GM21367 (cell line): ENCODE measurements at regions not wholly inside any gene's neighbourhood (a gene's known extent, or its start where the extent isn't known, plus 50 kb on each side); places are given as distances from the start of the nearest gene placed in this dataset.
"Not testable (repeated sequence)": the region's sequence is repeated elsewhere in the genome, so short reads cannot be mapped to it uniquely, and the experiment has no call there.

Experiments
- ATAC-seq: cut with Tn5 transposase; IDR thresholded peaks from one replicate; pipeline ENCODE4 v1.9.1; 2021; ENCODE audit not compliant: unreplicated experiment

DNA sequence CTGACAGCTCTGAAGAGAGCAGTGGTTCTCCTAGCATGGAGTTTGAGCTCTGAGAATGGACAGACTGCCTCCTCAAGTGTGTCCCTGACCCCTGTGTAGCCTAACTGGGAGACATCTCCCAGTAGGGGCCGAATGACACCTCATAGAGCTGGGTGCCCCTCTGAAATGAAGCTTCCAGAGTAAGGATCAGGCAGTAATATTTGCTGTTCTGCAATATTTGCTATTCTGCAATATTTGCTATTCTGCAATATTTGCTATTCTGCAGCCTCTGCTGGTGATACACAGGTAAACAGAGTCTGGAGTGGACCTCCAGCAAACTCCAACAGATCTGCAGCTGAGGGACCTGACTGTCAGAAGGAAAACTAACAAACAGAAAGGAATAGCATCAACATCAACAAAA lies 105.5 kb downstream of the BUD13 start:
- not testable (repeated sequence) for ATAC-seq

DNA sequence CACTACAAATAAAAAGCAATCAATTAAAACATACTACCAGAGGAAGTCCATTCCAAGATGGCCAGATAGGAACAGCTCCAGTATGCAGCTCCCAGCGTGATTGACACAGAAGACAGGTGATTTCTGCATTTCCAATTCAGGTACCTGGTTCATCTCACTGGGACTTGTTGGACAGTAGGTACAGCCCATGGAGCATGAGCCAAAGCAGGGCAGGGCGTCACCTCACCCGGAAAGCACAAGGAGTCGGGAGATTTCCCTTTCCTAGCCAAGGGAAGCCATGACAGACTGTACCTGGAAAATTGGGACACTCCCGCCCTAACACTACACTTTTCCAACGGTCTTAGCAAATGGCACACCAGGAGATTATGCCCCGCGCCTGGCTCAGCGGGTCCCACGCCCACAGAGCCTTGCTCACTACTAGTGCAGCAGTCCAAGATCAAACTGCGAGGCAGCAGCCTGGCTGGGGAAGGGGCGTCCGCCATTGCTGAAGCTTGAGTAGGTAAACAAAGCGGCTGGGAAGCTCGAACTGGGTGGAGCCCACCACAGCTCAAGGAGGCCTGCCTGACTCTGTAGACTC lies 106.0 kb downstream of the BUD13 start:
- not testable (repeated sequence) for ATAC-seq

DNA sequence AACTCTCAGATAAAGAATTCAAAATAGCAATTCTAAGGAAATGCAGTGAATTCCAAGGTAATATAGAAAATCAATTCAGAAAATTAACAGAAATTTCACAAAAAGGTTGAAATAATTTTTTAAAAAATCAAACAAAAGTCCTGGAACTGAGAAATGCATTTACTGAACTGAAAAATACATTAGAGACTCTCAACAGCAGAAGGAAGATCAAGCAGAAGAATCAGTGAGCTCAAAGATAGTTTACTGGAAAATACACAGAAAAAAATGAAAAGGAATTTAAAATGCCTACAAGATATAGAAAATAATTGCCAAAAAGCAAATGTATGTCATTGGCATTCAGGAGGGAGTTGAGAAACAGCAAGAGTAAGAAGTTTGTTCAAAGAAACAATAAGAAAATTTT lies 107.3 kb downstream of the BUD13 start:
- no peak for ATAC-seq

DNA sequence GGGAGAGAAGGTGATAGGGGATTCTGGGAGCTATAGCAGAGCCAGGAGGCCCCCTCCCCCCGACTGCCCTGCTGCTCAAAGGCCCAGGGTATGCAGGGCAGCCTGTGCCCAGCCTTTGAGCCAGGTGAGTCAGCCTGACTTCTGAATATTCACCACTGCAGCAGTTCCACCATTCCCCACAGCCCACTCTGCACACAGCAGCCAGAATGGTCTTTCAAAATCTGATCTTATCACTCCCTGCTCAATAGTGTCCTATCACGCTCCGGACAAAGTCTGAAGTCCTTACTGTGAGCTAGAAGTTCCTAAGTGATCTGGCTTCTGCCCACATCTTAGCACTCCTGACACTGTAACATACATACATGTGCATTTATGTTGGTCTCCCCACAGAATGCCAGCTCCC lies 111.7 kb downstream of the BUD13 start:
- no peak for ATAC-seq

DNA sequence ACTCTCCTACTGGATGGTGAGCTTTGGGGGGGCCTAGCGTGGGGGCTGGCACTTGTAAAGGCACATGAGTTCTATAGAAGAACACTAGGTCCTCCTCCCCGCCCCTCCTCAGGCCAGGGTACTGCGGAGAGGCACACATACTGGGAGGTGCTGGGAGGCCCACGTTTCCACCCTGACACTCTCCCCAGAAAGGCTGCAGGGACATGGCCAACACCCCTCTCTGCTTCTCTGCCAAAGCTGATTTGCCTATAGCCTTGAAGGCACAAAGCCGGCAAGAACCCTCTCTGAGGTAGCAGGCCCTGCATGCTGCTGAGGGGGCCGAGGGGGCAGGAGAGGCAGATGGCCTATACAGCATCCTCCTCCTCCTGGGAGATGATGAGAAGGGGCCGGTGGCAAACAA lies 112.8 kb downstream of the BUD13 start:
- no peak for ATAC-seq

DNA sequence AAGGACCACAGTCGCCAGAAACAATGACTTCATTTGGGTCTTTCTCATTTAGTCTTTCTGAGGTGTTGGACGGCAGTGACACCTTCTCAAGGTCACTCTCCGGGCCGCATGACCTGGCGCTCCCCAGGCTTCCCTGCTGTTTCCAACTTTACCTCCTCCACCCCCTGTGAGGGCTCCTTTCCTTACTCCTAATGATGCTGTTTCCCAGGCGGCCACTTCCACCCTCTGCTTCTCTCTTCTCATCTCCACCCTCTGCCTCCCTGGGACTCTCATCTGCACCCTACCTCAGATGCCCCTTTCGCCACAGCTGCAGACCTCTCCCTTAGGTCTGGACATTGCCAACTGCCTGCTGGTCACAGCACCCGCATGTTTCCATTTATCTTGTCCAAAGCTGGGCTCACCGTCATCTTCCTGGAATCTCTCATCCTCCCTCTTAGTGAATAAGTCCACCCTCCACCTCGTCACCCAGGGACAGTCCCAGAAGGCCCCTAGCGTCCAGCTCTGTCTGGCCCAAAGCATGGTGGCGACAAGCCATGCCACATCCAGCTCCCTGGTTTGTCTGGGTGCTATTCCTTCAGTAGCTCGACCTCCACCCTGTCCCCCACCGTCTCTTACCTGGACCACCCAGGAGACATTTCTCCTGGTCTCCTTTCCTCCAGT lies 113.8 kb downstream of the BUD13 start:
- no peak for ATAC-seq

DNA sequence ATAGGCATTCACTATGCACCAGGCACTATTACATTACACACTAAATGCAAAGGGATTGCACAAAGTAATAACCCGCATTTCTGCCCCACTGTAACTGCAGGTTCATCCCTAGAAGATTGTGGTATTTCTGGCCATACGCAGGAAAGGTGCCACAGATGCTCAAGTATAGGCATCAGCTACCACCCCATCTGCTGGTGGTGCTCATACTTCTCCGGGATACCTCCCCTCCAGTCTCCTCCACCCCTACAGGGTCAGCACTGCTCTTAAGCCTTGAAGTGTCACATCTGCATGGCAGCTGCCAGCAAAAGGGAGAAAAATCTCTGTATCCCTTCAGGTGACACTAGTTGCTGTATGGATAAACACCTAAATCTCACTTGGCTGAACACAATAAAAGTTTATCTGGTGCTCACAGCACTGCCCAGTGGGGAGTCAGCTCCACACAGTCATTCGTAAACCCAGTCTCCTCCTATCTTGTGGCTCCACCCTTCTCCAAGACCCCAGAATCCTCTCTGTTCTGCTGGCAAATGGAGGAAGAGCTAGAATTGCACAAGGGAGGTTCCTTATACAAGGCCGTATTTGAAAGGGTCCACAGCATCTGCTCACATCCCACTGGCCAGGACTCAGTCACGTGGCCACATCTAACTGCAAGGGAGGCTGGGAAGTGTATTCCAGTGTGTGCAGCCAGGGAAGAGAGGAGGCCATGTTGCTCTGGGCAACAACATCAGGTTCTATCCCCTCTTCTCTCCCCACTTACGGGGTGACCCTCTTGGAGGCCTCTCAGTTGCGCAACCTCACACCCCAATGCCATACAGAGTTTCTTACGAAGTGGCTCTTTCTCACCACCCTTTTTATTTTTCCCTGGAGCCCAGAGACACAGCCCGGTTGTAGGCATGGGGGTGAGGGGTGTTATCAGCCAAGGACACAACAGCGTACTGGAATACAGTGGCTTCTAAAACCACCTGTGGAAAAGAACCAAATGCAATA lies 114.7 kb downstream of the BUD13 start:
- no peak for ATAC-seq

DNA sequence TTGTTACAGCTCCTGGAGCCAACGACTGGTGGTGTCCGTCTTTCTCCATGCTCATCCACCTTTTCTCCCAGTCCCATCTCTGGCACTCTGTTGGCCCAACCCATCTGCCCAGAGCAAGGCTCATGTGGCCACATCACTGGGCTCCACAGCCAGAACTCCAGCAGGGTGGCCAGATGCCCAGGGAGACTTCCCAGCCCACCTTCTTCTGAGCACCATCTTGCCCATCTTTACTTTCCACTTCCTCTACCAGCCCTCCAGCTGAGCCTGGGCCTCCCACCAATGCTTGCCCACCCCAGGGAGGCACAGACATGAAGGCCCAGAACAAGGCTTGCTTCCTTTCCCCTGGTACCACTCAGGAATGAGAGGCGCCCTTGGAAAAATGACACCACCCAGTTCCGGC lies 116.8 kb downstream of the BUD13 start:
- no peak for ATAC-seq

DNA sequence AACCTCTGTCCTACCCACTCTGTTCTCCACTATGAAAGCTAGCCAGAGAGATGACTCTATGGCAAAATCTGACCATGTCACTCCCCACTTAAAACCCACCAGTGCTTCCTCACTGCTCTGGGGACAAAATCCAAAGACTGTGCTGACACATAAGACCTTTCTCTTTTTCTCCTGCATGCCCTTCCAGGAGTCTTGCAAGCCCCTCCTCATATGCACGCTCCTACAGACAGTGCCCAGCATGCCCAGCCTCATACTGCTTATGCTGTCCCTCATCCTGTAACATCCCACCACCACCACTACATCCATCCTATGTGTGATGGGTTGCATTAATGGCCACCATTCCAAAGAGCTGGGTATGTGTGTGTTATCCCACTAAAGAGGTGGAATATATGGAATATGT lies 118.3 kb downstream of the BUD13 start:
- no peak for ATAC-seq

DNA sequence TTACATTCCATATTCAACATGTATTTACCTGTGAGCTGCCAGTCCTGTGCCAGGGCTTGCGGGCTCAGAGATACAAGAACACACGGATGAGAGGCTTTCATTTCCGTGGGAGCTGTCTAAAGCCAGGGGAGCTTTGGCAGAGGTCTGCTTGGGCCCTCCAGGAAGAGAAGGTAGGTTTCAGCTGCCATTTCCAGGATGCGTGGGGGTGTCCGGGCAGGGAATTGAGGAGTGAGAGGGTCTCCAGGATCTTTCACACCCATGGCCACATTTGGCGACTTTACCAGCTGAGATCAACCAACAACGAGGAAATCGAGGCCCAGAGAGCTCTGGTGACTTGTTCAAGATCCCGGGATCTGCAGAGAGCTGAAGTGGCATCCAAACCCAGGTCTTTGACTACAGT lies 119.6 kb downstream of the BUD13 start:
- no peak for ATAC-seq

DNA sequence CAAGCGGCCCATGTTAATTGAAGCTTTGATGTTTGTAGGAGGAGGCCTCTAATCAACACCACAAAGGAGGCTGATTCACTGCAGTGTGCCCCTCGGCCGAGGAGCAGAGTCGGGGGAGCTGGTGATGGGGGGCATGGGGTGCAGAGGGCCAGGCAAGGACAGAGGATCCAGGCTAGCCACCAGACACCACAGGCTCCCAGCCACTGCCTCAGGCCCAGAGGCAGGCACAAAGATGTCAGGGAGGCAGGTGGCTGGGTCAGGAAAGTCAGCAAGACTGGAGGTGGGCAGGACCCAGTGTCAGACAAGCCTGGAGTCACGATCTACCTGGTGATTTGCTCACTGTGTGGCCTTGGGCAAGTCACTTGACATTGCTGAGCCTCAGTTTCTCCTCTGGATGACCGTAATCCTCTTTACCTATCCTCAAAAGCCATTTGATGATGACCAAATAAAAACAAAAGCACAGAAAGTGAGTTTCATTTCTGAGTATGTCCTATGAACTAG lies 121.0 kb downstream of the BUD13 start:
- ATAC-seq: no peak

DNA sequence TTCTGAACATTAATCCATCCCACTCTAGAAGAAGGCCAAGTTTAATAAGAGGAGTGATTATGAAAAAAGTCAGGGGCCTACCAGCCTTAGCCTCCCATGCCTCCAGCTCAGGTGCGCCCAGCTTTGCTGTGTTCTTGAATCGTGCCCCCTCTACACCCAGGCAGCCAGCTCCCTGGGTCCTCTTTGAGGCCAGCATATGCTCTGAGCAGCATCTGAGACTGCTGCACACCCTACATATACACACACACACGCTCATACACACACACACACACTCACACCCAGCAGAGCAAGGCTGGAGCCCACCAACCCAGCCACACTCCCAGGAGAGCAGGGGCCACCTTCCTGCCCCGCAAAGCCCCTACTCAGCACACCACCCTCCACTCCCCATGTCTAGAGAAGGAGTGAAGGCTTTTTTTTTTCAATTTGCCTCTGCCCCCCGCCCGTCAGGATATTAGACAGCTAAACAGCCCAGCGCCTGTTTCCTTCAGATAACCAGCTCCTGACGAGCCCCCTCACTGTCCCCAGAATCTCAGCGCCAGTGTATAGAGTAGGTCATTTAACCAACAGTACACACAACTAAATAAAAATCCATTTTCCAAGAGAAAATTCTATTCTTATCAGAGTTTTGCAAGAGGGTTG lies 121.6 kb downstream of the BUD13 start:
- no peak for ATAC-seq

DNA sequence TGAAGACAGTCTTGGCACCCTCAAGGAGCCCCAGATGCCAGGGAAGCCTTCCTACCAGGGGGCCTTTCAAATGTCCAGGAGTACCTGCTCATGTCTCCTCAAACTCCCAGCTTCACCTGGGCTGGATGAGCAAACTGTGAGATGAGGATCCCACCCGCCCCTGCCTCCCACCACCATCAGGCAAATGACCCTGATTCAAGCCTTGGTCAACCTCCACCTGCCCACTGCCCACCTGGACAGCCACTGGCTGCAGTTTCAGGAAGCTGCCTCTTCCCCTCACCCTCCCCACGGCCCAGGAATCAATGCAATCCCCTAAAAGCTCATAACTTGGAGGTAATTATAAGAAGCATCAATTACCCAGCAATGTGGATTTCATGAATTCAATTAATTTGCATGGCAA lies 122.7 kb downstream of the BUD13 start:
- no peak for ATAC-seq

DNA sequence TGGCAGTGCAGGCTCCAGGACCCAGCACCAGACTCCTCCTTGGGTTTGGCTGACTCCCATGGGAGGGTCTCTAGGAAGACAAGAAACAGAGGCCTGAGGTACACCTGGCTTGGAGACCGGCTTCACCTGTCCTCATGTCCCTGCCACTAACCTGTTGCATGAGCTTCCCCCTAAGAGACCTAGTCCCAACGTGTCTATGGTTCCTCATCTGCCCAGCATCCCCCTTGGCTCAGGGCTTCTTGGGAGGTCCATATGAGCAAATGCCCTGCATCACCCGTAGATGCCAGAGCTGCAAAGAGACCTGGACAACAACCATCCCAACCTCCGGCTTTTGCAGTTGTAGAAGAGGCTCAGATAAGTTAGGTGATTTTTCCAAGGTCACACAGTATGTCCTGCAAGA lies 123.5 kb downstream of the BUD13 start:
- no peak for ATAC-seq

DNA sequence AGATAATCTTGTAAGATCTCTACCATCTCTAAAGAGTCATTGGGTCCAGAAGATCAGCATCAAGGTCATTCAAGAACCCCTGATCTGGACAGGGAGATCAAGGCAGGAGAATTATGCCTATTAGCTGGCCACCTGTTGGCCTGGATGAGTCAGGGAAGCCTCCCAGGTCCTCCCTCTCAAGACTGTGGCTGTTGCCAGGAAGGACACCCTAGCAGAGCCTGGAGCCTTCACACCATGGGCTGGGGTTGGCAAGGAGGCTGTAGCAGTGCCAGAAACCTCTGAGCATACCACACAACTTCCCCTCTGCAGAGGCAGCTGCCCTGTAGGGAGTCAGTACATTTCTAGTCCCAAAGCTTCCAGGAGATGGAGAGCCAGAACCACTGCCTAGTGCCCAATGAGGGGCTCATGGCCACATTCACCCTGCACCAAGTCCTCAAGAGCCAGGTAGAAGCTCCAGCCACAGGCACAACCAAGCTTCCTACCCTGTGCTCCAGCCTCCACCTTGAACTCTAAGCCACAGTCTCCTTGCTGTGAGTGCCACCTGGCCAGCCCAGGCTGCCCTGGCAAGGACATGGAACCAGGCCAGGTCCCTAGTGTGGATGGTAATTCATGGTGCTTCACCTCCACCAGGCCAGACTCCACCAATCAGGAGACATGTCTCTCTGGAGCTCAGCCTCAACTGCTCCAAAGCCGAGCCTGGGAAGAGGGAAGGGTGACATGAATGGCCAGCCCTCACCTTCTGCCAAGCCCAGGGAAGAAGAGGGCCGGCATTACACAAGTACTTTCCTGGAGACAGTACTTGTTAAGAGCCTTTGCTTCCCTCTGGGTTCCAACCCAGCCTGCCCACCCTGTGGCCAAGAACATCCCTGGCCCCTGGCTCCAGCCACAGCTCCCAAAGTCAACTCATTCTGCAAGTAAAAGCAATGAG lies 124.3 kb downstream of the BUD13 start:
- ATAC-seq: no peak

DNA sequence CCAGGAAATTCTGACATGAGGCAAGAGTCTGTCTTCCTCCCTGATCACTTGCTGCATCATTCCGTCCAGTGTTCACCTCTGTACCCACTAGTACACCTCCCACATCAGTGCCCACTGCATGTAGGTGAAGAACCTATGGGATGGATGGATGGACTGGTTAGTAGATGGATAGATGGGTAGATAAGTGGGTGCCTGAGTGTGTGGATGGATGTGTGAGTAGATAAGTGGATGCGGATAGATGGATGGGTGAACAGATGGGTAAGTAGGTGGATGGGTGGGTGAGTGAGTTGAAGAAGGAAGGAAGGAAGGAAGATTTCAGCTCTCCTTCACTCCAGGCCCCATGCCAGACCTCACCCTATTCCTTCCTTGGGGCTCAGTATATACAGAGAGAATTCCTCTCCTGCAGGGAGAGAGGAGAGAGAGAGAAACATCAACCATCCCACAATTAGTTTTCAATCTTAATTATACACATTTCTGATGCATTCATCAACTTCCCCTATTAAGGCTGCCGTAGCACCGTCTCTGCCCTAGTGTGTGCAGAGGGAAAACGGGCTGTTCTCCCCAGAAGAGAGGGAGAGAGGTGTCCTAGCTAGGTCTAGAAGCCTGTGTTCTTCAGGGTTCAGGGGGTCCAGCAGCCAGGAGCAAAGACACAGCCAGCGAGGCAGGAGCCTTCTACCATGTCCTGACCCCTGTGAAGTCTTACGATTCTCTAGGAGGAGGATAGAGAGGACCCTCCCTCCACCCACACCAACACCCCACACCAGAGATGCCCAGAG lies 125.3 kb downstream of the BUD13 start:
- no peak for ATAC-seq

DNA sequence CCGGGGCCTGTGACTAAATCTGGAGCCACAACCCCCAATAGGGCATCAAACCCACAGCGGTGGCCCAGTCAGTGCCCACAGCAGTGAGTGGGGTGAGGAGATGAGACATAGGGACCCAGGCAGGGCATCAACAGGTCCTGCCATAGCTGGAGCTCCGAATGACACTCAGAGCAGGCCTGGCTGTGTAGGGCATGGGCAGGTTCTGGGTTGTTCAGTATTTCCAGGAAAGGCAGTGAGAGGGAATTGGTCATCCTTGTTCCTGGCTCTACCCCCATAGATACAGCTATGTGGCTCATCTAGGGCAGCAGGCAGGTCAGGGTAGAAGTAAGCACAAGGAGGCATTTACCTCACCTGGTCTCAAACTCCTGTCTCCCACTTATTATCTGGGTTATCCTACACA lies 126.6 kb downstream of the BUD13 start:
- no peak for ATAC-seq

DNA sequence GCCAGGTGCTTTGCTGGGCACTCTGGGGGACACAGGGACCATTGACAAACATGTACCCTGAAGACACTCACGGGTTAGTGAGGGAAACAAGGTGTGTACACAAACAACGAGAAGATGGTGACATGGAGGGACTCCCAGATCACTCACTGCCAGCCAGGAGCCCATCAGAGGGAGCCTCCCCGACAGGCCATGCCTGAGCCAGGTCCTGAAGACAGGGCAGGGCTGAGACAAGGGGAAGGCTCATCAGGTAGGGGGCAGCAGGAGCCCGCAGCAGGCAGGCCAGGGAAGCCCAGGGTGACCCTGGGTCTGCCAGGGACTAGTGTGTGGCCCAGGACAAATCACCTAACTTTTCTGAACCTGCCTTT lies 127.9 kb downstream of the BUD13 start:
- no peak for ATAC-seq

DNA sequence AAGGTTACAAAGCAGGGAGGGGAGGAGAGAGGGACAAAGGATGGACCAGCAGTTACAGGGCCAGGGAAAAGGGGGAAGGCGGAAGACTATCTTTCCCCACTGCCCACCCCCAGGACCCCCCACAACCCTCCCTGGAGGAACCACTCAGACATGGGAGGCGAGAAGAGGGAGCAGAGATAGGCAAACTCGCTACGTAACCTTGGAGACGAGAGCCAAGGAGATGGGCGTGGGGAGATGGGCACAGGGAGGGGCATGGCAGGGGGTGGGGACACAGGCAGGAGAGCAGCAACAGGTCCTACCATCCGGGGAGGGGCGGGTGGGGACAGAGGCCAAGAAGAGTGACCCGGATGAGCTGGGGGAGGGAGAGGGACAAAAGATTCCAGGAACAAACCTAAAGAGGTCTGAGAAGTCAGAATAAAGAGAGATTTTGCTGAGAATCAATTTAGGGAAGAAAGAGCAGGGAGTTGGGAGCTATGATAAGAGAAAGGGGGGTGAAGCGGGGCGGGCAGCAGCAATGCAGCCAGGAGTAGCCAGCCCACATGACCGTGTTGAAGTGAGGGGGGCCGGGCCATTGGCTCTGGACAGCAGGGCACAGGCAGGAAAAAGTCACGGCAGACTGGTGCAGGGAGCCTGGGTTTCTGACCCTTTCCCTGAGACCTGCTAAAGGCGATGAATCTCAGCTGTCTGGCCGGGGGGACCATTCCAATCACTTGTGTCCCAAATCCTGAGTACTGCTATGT lies 128.4 kb downstream of the BUD13 start:
- no peak for ATAC-seq
